Activated naive CD4-positive, alpha-beta T cell treated with Interleukin-2 at 50 U/mL for 16 hours (primary cell): ENCODE measurements at regions not wholly inside any gene's neighbourhood (a gene's known extent, or its start where the extent isn't known, plus 50 kb on each side); places are given as distances from the start of the nearest gene placed in this dataset.
"Not testable (repeated sequence)": the region's sequence is repeated elsewhere in the genome, so short reads cannot be mapped to it uniquely, and the experiment has no call there.

ENCODE experiments used
- DNase-seq: peaks from one replicate; pipeline ENCODE4 v3.0.0-alpha.2; 2020

DNA sequence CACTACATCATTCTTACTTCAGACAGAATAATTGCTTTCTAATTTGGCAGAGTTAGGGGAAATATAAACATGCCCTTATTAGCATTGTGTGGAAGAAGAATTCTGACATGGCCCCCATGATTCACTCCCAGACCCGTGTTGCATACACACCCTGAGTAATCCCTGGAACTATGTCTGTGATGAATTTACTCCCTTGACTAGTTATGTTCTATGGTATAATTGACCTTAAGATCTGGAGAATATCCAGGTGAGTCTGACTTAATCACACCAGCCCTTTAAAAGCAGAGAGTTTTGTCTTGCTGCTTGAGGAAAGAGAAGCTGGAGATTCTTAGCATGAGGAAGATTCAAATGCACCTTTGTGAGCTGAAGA is 262.9 kb downstream of the SOX4 start:
- DNase-seq = no peak

DNA sequence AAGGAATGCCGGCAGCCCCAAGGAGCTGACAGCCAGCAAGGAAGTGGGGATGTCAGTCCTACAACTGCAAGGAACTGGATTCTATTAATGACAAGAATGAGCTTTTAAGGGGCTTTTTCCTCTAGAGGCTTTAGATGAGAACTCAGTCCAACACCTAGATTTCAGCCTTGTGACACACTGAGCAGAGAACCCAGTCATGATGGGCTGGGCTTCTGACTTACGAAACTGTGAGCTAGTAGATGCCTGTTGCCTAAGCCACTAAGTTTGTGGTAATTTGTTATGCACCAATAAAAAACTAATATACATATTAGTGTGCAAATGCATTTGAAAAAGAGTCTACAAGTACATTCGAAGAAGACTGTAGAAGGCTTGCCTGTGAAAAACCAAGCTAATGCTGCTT is 263.3 kb downstream of the SOX4 start:
- no peak for DNase-seq

DNA sequence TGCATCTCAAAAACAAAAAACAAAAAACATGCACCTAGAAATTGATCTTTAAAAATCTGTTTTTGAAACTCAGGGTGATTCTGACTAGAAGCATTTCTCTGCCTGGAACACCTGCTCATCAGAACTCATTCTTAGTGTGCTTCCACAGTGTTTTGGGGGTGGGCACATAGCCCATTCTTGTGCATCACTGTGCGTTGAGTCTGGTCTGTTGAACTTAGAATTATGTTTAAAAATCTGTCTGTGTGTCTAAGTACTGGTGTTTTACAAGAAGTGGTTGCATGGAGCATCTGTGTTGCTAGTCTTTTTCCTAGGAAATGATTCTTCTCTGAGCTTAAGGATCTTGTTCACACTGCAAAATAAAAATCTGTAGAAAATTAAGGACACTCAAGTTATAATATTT is 264.5 kb downstream of the SOX4 start:
- no peak for DNase-seq

DNA sequence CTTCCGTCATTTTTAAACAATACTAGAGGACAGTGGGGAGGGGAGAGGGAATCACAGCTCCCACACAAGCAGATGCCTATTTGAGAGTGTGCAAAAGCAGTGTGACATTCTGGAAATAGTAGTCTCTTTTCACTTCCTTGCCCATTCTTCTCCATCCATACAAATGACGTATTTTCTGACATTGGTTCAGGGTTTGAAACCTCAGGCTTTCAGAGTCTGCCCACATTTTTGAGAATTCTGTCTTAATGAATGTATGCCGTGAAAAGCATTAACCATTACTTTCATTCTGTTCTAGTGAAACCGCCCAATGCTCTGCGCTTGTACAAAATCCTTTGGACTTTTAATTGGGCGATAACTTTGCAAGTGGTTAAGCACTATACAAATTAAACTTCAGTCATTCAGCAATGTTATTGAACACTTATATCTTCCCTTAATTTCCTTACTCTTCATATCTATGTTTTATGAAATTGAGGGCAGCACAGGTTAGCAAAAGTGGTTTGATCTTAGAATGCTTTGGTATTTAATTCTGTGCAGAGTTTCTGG is 265.7 kb downstream of the SOX4 start:
- DNase-seq = no peak

DNA sequence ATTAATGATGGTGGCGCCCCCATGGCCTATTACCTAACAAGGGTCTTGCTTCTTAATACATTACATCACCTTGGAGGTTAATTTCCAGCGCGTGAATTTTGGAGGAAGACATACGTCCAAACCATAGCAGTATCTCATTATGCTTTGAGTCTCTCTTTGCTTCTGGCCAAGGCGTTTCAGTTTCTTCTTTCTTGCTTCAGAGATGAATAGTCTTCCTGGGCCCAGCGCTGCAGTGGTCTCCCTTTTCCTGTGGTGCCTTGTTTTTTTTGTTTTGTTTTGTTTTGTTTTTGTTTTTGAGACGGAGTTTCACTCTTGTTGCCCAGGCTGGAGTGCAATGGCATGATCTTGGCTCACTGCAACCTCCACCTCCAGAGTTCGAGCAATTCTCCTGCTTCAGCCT is 268.4 kb downstream of the SOX4 start:
- no peak for DNase-seq

DNA sequence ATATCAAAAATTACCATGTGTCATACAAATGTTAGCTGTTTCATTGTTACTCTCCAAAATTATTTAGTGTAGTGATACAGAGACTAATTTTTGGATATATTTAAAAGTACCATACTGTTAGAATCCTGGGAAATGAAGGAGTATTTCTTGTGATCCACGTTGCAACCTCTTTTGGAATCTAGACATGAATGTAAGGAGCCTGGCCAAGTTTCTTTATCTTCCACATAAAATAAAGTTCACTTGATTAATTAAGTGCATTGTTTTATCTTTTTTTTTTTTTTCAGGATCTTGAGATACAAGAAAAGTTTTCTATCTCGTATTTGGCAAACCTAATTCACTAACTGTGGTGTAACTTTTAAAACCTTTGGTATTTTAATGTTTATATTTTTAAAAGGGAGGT is 270.7 kb downstream of the SOX4 start:
- DNase-seq = no peak

DNA sequence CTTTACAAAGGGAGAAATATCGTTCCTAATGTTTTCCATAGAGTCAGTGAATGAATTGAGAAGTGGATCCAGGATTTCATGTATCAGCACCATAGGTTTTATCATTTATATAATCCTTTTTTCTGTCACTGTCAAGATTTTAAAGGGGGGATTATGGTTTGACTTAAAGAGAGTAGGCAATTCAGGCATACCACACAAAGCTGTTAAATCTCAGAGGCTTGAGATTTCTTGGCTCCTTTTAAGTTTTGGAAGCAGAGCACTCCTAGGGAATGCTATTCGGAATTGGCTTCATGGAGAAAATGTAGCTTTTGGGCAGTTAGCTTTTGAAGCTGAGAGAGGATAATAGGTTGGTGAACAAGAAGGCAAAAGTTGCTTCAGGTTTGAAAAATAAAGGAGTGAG is 274.7 kb downstream of the SOX4 start:
- DNase-seq = no peak

DNA sequence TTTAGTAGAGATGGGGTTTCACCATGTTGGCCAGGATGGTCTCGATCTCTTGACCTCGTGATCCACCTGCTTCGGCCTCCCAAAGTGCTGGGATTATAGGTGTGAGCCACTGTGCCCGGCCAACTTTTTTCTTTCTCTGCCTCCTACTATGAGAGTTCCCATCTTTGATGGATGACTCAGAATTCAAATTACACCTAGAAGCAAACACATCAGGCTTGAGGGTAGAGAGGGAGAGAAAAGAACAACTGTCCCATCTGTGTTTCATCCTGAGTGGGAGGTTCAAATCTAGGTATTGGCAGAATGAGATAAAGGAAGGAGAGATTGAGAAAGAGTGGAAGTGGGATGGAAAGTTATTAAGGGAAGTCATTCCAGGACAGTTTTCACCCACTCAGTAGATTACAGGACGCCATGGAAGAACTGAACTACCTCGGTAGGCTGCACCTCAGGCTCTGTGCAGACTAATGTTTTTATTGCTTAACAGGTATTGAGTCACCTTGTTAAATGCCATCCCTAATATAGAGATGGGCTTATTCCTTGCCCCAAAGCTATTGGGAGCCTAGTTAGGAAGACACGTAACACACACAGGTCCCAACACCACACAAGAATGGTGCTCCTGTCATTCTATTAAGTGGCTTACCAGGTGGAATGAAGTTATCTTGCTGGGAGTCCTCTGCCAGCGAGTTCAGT is 275.7 kb downstream of the SOX4 start:
- no peak for DNase-seq

DNA sequence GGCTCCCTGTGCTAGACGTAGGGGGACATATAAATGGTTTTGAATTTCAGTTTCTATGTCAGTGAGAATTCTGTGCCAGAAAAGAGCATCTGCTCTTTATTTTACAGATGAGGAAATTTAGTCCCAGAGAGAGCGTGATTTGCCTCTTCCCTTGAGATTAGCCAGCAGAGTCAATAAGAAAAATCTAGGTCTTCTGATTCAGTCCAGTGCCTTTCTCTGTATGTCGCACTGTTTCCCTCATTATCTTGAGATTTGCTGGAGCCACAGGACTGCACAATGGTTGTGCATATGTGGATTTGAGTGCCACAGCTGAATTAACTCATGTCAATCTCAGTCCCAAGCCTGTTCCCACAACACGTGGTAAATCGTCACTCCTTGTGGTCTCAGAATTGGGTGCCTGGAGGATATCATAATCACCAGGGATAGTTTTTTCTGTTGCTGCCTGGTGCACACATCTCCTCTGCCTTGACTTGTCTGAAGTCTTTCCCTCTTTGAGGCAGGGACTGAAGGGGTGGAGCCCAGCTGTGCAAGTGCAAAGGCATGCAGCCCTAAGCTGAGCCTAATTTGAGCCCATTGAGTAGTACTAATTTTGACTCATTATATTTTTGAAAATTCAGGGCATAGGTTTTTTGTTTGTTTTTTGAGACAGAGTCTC is 276.7 kb downstream of the SOX4 start:
- no peak for DNase-seq

DNA sequence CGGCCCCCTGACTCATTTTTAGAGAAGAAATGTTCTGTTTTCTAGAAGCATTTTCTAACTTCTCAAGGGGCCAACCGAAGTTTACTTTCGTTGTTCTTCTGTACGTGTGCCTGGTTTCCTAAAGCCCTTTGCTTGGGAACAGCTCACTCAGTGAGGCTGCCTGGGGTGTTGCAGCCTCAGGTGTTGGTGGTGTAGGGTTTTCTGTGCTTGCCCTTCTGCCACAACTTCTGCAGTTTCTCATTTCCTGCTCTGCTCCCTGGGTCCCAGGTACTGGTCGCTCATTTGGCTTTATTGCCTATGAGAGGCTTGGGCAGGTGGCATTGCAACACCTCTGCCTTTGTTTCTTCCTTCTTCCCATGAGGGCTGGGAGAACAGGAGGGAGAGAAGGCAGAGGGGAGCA is 278.3 kb downstream of the SOX4 start:
- DNase-seq = no peak

DNA sequence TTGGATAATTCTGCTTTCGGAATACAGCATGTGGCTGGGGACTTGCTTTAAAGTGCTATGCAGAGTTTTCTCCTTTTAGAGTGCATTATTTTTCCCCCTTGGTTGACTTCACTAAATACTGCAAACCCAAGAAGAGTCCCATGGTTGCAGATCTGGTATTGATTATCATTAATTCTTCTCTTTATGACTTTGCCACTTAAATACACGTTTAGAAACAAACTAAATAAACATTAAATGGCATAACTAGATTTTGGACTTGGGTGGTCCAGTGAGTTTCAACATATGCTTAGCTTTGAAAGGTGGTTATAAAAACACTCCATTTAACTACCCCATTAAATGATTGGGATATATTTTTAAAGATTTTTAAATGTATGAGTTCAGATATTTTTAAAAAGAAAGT is 279.2 kb downstream of the SOX4 start:
- no peak for DNase-seq

DNA sequence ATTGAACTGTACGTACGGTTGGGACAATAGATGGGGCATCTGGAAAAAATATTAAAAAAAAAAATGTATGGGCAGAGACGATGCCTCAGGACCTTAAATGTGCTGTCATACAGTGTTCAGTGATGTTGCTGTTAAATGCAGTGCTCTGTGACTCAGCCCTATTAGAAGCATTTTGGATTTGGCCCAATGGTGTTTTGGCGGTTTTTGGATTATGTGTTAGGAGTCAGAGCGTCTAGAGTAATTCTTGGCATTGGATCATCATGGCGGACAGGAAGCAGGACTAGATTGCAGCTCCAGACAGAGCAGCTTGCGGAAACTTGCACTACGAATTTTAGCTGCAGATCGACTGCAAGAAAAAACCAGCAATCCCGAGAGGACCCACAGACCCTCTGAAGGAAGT is 280.0 kb downstream of the SOX4 start:
- no peak for DNase-seq

DNA sequence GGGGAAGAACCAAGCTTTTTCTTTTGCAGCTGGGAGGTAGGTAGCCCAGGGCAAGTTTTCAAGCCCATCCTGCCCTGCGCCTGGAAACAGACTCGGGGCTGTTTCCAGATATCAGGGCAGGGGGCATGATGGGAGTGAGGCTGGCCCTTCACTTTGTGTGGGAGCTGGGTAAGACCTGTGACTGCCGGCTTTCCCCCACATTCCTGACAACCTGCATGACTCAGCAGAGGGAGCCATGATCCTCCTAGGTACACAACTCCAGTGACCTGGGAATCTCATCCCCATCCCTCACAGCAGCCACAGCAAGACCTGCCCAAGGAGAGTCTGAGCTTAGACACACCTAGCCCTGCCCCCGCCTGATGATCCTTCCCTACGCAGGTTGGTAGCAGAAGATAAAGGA is 280.8 kb downstream of the SOX4 start:
- DNase-seq = no peak

DNA sequence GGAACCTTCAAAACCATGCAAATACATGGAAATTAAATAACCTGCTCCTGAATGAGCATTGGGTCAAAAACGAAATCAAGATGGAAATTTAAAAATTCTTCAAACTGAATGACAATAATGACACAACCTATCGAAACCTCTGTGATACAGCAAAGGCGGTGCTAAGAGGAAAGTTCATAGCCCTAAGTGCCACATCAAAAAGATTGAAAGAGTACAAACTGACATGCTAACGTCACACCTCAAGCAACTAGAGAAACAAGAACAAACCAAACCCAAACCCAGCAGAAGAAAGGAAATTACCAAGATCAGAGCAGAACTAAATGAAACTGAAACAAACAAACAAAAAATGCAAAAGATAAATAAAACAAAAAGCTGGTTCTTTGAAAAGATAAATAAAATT is 283.5 kb downstream of the SOX4 start:
- DNase-seq = not testable (repeated sequence)

DNA sequence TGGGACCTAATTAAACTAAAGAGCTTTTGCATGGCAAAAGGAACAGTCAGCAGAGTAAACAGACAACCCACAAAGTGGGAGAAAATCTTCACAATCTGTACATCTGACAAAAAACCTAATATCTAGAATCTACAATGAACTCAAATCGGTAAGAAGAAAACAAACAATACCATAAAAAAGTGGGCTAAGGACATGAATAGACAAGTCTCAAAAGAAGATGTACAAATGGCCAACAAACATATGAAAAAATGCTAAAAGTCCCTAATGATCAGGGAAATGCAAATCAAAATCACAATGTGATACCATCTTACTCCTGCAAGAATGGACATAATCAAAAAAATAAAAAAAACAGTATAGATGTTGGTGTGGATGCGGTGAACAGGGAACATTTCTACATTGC is 286.7 kb downstream of the SOX4 start:
- not testable (repeated sequence) for DNase-seq

DNA sequence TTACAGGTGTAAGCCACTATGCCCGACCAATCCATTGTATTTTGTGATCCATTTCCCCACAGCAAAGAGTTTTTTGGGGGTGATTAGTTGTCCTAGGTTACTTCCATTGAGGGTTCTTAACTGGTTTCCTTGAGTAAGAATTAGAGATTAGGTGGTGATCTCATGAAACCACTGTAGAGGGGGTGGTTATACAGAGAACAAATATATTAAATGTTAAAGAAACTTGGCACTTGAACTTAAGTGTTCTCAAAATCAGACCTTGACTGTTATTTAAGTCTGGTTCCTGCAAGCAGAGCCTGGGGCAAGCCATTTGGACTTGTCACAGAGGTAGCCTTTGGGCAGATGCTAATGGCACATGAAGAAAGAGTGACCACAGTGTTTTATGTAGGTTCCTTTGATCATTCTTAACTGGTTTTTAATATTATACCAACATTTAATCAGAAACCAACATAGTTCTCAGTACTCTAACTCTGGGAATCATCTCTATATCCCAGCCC is 288.5 kb downstream of the SOX4 start:
- no peak for DNase-seq

DNA sequence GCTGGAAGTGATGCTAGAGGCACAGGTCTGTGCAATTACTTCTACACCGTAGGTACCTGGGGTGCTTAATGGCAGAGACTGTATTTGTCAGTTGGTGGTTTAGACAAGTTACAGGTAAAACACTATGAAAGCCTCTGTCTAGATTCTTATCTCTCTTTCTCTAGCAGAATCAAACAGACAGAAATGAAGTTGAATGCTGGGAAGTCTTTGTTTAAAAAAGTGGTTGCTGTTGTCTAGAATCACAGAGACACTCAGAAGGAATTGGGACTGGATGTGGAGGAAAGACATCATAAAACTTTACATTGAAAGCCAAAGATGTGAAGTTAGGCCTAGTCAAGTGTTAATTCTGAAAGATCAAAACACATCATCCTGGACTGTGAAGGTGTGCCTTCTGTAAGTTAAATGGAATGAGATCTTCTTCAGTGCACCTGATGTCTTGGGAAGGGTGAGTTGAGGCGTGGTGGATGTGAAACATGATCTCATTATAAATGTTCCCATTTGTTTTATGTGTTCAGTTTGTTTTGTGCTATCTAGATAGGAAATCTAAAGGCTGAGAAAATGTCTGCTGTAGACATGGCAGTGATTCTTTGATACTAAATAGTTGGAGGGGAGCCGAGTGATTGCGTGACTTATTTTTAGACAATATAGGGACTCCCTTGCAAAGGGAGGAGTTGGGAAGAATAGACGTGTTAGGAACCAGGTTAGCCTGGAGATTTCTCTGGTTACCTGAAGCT is 290.2 kb downstream of the SOX4 start:
- no peak for DNase-seq

DNA sequence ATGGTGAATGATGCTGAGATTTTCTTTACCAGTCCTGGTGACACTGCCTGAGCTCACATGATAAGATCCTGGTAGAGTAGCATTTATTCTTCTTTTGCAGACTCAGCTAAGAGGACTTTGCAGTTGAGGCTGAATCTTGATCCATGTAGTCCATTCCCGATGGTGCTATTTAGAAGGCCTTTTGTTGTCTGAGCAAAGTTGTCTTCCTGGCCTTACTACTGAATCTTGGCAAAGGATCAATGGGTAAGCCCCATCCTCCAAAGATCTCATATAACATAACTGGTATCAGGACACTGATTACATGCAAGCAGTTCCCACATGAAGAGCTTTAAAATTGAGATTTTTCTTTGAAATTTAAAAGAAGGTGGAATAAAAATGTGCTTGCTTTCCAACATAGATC is 291.6 kb downstream of the SOX4 start:
- DNase-seq = no peak

DNA sequence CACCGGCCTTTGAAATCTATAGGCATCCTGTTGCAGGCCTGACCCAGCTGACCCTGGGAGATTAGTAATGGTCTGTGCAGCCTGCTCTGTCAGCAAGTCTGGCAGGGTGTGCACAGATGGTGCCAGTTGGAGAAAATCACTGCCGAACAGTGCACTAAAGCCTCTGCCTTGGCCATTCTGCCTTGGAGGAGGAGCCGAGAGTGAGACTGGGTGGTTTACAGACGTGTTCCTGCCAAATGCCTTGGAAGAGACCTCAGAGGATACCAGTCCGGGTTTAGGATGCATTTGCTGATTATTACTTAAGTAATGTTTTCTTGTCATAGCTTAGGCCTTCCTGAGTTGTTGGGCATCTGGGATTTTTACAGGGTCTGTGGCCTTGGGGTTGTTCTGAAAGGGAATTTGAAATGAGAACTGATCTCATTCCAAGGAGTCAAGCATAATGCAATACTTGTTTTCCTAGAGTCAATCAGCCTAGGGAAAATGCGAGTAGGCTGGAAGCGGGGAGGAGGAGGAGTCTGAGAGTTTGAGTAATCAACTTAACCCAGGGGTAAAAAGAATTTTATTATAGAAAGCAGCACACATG is 292.1 kb downstream of the SOX4 start:
- no peak for DNase-seq

DNA sequence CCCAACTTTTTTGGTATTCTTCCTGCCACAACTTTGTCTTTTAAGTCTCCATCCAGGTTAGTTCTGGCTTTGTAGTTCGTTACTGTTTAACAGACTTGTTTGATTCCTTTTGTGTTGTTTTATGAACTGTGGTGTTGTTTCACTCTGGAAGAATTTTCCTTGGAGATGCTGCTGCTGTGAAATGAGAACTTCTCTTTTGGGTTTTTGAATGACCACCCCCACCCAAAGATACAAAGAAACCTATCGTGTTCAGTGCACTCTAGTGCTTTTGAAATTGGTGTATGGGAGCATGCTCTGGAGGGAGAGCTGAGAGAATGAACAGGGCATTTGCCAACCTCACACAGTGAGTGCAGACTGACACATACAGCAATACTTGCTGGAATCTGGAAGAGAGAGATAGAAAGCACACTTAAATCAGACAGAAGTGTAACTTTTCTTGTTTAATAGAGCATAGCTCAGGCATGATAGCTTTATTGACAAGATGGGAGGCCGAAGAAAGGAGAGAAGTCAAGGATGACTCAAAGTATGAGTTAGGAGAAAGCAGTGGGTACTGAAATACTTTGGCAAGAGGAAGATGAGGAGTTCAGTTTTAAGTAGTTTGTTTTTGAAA is 293.1 kb downstream of the SOX4 start:
- DNase-seq = no peak

DNA sequence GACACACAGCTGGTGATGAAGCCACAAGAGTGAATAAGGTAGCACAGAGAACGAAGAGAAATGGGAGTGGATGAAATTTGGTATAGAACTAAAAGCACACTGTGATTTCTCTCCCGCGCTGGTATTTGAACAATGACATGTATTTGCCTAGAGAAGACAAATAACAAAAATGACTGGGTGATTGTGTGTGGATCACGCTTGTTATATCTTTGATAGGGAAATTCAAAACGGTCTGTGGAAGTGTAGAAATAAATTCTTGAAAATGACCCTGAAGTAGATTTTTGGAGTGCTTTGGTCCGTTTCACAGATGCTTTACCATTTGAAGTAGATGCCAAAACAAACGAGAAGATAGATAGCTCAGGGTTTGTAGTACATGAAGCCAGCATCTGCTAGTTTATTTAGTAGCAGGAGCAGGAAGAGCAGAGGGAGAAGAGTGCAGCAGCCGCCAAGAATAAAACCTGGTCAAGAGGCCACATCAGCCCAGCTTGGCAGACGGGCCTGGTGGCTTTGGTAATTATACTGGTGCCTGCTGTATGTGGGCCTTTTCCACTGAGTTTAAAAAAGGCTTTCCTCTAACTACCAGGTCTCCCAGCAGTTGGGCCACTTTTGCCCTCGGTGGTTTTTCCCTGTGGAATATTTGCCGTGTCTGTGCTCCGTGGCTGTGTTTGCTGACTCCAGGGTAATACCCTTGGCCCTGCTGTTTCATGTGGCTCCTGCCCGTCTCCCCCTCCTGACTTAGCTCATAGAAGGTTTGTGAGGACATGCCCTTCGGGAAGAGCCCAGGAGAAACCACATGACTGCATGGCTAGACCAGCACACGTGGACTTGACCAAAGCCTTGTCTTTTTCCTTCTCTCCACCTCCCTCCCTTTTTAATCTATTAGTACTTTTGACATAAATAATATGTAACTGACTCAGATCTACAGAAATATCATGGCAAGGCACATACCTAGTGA is 294.0 kb downstream of the SOX4 start:
- no peak for DNase-seq

DNA sequence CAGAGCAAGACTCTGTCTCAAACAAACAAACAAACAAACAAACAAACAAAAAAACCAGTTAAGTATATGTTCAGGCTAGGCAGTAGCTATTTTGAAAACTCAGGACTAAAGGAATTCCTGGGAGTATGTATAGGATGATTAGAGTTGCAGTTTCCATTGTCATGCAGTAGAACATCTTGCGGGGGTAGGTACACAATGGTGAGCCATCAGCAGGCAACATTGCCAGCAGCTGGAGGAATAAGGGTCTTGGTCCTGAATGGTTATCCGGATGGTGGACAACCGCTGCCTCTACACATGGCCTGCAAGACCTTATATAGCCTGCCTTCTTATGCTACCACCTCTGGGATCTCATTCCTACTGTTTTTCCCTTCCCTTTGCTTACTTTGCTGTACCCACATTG is 297.5 kb downstream of the SOX4 start:
- DNase-seq = no peak
